ENCODE measurements at regions not wholly inside any gene's neighbourhood (a gene's known extent, or its start where the extent isn't known, plus 50 kb on each side); places are given as distances from the start of the nearest gene placed in this dataset.

GRCh38 chr2:153221506-153221905, 257.1 kb downstream of the RPRM start:
- Histone ChIP-seq H3K36me3 (no peaks in the 10 kb centered on the region), H3K27me3 (no peaks in the 10 kb centered on the region), H3K27ac (no peak overlapping the region), H3K9me3 (no peaks in the 10 kb centered on the region), H3K4me1 (no peaks in the 10 kb centered on the region), H3K4me3 (no peak overlapping the region)
- in situ Hi-C loops (cut with MboI; ENCODE audit: low sequenced_read_pairs in 4 of 4) (no loop called here), intact Hi-C loops (cut with DNase I; ENCODE audit: low total_unique reads) (no loop called here)
- no peak for DNase-seq
- TF ChIP-seq, protein P1, sequence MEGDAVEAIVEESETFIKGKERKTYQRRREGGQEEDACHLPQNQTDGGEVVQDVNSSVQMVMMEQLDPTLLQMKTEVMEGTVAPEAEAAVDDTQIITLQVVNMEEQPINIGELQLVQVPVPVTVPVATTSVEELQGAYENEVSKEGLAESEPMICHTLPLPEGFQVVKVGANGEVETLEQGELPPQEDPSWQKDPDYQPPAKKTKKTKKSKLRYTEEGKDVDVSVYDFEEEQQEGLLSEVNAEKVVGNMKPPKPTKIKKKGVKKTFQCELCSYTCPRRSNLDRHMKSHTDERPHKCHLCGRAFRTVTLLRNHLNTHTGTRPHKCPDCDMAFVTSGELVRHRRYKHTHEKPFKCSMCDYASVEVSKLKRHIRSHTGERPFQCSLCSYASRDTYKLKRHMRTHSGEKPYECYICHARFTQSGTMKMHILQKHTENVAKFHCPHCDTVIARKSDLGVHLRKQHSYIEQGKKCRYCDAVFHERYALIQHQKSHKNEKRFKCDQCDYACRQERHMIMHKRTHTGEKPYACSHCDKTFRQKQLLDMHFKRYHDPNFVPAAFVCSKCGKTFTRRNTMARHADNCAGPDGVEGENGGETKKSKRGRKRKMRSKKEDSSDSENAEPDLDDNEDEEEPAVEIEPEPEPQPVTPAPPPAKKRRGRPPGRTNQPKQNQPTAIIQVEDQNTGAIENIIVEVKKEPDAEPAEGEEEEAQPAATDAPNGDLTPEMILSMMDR (IDR thresholded peaks at IDR 0.05 in 4 of 5, conservative IDR thresholded peaks at IDR 0.05 in 1 of 5), result no peak
- no peak for TF ChIP-seq POLR2A (IDR thresholded peaks at IDR 0.05)
- ATAC-seq, result no peak

- no peak overlapping the region for H3K27ac ChIP-seq
- intact Hi-C loops (cut with DNase I; ENCODE audit: low total_unique reads) (no loop called here), in situ Hi-C loops (cut with MboI; ENCODE audit: low sequenced_read_pairs in 4 of 4) (no loop called here)
- H3K9me3 ChIP-seq, result no peaks in the 10 kb centered on the region
- no peaks in the 10 kb centered on the region for H3K27me3 ChIP-seq
- no peak overlapping the region for H3K4me3 ChIP-seq
- no peaks in the 10 kb centered on the region for H3K36me3 ChIP-seq
- DNase-seq (no peak), ATAC-seq (no peak)
- no peaks in the 10 kb centered on the region for H3K4me1 ChIP-seq
- TF ChIP-seq POLR2A (IDR thresholded peaks at IDR 0.05), result no peak
- TF ChIP-seq, protein P1 (IDR thresholded peaks at IDR 0.05 in 4 of 5, conservative IDR thresholded peaks at IDR 0.05 in 1 of 5), result no peak
Observed at GRCh38 chr2:153221087-153221486, 257.5 kb downstream of the RPRM start.

- no peak for TF ChIP-seq POLR2A (IDR thresholded peaks at IDR 0.05)
- TF ChIP-seq, protein P1 (IDR thresholded peaks at IDR 0.05 in 4 of 5, conservative IDR thresholded peaks at IDR 0.05 in 1 of 5), result no peak
- in situ Hi-C loops (cut with MboI; ENCODE audit: low sequenced_read_pairs in 4 of 4), result no loop called here
- no peak for DNase-seq
- H3K4me1 ChIP-seq, result no peaks in the 10 kb centered on the region
- ATAC-seq, result no peak
- no peaks in the 10 kb centered on the region for H3K27me3 ChIP-seq
- no peak overlapping the region for H3K4me3 ChIP-seq
- H3K36me3 ChIP-seq, result no peaks in the 10 kb centered on the region
- H3K9me3 ChIP-seq, result no peaks in the 10 kb centered on the region
- intact Hi-C loops (cut with DNase I; ENCODE audit: low total_unique reads), result no loop called here
- H3K27ac ChIP-seq, result no peak overlapping the region
Observed at GRCh38 chr2:153218851-153219250, 259.7 kb downstream of the RPRM start.

DNA sequence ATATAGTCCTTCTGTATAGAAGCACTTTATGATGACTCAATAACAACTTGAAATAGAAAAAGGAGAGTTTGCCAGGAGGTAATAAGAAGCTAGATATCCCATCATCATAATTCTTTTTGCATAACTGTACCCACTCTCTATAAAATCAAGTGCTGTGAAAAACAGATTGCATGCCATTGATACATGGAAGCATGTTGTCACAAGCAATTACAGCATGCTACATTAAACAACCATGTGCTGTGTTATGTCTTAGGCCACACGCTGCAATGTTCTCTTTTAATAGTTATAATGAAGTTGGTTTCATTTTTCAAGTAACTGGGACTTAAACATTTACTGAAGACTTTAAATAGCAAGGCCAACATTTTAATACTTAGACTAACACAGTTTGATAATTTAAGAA, 264.2 kb downstream of the RPRM start:
- Histone ChIP-seq H3K27ac (no peak overlapping the region), H3K36me3 (no peaks in the 10 kb centered on the region), H3K4me1 (no peaks in the 10 kb centered on the region), H3K9me3 (no peaks in the 10 kb centered on the region), H3K27me3 (no peaks in the 10 kb centered on the region), H3K4me3 (no peak overlapping the region)
- in situ Hi-C loops (cut with MboI; ENCODE audit: low sequenced_read_pairs in 4 of 4), result no loop called here
- TF ChIP-seq, protein P1 (IDR thresholded peaks at IDR 0.05 in 4 of 5, conservative IDR thresholded peaks at IDR 0.05 in 1 of 5), result no peak
- no peak for TF ChIP-seq POLR2A (IDR thresholded peaks at IDR 0.05)
- intact Hi-C loops (cut with DNase I; ENCODE audit: low total_unique reads), result no loop called here
- ATAC-seq, result no peak
- DNase-seq, result no peak

GRCh38 chr2:153213022-153213421, 265.5 kb downstream of the RPRM start:
- Histone ChIP-seq H3K36me3 (no peaks in the 10 kb centered on the region), H3K27ac (no peak overlapping the region), H3K27me3 (no peaks in the 10 kb centered on the region), H3K4me3 (no peak overlapping the region), H3K4me1 (no peaks in the 10 kb centered on the region), H3K9me3 (no peaks in the 10 kb centered on the region)
- in situ Hi-C loops (cut with MboI; ENCODE audit: low sequenced_read_pairs in 4 of 4), result no loop called here
- intact Hi-C loops (cut with DNase I; ENCODE audit: low total_unique reads), result no loop called here
- DNase-seq (no peak), ATAC-seq (no peak)
- TF ChIP-seq, protein P1 (IDR thresholded peaks at IDR 0.05 in 4 of 5, conservative IDR thresholded peaks at IDR 0.05 in 1 of 5), result no peak
- TF ChIP-seq POLR2A (IDR thresholded peaks at IDR 0.05), result no peak
